ENCODE measurements at regions not wholly inside any gene's neighbourhood (a gene's known extent, or its start where the extent isn't known, plus 50 kb on each side); places are given as distances from the start of the nearest gene placed in this dataset.

GRCh38 chr22:47386812-47387510 lies 624.5 kb downstream of the TBC1D22A start:
- DNase-seq, result no peak

- DNase-seq, result no peak
Observed at GRCh38 chr22:47384977-47385376, 622.5 kb downstream of the TBC1D22A start.

DNA sequence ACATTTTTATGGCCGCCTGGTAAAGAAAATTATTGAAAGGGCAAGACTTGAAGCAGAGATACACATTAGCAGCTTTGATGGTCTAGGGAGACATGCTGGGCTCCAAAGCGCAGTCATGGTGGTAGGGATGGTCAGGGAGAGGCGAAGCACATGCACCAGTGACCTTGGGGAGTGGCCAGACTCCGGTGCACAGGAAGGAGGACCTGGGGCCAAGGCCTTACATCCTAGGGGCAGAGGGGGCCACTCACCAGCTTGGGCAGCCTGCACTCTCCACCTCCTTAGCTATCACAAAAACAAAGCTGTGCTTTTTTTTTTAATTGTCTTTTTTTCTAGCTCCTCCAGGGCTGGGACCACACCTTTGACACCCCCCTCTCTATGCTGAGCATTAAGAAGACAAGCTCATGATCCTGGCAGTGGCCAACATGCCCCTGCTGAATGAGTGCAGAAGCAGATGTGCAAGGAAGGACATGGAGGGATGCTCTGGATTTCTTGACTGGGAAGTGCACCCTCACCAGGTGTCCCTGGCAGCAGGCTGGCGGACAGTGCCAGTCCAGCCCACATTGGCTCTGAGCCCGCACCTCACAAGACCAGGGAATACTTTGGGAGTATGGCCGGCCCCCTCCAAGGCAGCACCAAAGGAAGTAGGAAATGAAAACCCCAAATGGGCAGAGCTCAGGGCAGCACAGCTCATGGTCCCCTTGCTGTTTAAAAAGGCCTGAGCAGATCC lies 619.9 kb downstream of the TBC1D22A start:
- no peak for DNase-seq

- no peak for DNase-seq
Observed at GRCh38 chr22:47381240-47381639, 618.8 kb downstream of the TBC1D22A start.

- DNase-seq, result no peak
Observed at GRCh38 chr22:47380692-47381091, 618.2 kb downstream of the TBC1D22A start.

GRCh38 chr22:47379037-47379436 lies 616.6 kb downstream of the TBC1D22A start:
- no peak for DNase-seq

- DNase-seq, result no peak
Observed at GRCh38 chr22:47377926-47378560, 615.6 kb downstream of the TBC1D22A start.

GRCh38 chr22:47376901-47377505 lies 614.6 kb downstream of the TBC1D22A start:
- no peak for DNase-seq

GRCh38 chr22:47376322-47376700 lies 613.9 kb downstream of the TBC1D22A start:
- no peak for DNase-seq

DNA sequence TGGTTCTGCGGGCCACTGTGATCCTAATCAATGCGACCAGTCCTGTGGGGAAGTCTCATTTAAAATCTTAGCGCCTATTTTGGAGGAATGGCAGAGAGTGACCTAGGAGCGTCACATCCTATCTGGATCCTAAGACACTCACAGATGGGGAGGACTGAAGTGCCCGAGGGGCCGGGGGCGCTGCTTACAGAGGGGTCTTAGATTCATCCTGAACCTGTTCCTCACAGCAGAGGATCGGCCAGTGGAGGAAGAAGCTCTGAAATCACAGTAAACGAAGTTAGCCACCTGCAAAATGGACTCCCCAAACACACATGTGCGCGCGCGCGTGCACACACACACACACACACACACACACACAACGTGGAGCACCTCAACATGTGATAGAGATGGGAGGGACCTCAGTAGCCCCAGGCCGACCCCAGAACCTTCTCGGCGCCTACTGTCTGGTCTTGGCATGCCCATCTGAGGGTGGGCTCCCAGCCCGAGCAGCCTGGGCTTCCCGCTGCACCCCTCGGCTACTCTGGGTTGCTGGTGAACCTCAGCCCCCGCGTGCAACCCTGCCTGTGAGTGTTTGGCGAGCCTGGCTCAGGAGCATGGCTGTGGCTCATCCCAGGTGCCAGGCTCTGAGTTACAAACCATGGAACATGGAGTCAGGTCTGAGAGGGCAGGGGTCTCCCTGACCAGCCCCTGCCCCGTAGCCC lies 613.3 kb downstream of the TBC1D22A start:
- DNase-seq, result no peak

DNA sequence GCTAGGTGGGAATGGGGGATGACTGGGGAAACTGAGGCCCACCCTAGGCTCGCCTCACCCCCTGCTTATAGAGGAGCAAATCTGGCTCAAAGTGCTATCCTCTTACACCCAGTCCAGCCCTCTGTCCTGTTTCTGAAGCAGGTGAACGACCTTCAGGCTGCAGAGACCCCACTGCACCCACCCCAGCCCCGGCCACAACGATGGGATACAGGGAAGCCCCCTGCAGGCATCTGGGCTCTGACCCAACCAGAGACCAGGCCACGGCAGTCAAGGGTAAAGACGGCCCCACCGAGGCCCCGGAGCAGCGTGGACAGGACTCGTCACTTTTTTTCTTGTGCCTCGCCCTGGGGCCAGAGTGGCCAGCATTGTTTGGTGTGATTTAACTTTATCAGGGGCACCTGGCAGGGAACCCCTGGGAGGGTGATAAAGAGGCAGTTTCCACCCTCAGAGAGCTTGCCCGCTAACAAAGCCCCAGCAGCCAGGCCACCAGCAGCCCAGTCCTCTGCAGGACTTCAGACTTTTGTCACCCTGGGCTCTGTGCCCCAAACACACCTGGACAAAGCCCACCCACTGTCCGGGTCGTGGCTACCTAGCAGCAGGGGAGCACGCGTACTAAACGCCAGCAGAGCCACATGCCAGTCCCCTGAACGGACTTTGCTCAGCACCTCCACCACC lies 612.6 kb downstream of the TBC1D22A start:
- DNase-seq, result no peak

GRCh38 chr22:47374273-47374771 lies 611.9 kb downstream of the TBC1D22A start:
- DNase-seq, result no peak

- no peak for DNase-seq
Observed at GRCh38 chr22:47373648-47374272, 611.3 kb downstream of the TBC1D22A start.

DNA sequence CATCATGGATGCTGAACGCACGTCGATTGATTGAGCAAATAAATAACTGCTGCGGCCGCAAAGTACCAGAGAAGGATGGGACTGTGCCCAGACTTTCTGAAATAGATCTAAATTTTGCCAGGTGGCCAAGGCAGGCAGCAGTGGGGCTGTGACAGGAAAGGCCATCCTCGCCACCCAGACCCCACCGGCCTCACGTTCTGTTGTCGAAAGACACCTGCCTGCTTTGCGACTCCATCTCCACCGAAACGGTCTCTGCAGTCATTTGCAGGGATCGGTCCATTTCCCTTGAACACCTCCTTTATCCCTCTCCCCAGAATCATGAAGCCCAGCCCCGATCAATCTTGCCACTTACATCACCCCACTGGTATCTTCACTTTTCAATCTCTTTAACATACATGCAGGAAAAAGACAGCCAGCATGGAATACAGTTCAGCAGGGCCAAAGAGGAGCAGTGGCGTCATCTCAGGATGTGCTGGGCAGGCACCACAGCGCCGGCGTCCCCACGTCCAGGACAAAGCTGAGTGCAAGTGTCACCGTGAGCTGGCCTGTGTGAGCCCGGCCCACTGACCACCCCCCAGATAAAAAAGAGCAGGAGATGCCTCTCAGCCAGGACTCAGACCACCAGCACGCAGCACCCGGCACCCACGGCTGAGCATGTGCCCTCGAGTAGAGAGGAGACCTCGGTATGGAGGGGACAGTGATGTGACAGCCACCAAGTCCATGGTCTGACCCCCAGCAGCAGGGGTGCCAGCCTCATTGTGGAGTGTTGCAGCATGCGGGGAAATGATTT lies 610.3 kb downstream of the TBC1D22A start:
- no peak for DNase-seq

DNA sequence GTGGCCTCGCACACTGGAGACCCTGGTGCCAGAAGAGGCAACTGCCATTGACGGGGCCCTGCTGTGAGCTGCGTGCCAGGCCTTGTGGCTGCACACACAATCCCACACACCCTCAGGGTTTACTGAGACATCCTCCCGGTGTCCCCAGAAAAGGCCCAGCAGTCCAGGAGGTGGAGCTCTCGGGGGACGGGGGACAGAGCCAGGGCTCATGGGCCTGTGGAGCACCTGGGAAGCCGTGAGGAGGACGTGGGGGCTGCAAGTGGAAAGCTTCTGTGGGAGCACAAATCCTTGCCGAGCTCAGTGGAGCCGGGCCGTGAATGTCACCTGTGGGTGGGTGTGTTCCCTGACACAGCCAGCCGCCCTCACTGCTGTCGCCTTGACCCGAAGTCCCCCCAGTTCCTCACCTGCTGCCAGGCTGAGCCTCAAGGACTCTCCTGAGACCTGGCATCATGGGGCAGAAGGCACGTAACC lies 609.7 kb downstream of the TBC1D22A start:
- DNase-seq, result no peak

DNA sequence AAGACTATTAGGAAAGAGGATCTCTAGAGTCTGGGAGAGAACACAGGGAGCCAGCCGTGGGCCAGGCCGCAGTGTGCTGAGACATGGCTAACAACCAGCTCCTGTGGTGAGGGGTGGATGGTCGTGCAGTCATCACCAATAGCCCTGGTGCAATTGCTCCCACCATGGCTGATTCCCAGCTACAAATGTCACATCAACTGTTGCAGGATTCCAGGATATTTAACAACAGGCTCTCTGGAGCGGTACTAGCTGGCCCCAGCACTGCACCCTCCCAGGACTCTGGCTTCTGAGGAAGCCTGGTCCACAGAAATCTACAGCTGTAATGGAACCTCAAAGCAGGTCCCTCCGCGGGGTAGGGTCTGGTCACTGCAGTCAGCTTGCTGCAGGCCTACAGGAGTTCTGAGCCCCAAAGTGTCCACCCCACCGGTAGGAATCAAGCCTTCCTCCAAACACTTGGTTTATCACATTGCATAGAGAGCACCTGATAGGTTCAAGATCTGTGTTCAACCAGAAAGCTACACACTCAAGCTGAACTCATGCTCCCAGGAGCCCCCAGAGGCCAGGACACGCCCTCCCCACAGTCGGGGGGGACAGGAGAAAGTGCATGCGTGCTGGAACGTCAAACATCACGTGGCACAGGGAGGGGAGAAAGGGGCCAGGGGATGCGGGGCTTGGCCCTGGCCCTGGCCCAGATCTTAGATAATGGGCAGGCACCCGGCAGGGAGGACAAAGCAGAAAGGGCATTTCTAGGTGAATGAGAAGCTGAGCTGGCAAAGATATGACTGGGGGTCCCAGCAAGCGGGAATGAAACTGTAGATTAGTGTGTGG lies 609.0 kb downstream of the TBC1D22A start:
- no peak for DNase-seq

DNA sequence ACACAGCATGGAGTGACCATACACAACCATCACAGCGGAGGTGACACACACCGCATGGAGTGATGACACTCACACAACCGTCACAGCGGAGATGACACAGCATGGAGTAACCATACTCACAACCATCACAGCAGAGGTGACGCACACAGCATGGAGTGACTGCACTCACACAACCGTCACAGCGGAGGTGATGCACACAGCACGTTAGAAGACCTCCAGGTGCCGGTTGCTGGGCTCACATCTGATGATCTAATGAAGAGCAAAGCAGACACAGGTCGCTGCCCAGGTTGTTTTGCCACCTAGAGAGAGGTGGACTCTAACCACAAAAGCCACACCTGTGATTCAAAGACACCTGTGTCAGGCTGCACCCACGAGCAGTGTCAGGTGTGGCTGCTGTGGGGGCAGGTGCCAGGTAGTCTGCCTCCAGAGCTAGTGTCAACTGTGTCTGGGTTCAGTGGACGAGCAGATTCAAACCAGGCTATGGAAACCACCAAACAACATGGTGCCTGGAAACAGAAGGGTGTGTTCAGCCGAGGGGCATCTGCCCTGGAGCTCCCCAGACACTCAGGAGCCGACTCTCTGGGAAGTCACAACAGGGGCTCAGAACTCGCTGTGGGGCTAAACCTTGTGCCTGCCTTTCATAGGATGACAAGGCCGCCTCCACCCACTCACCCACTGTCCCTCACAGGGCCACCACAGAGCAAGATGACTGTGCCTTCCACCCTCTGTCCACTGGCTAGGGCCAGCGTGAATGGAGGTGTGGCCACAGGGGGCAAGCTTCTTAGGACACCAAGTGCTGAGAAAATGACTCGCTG lies 608.2 kb downstream of the TBC1D22A start:
- DNase-seq, result no peak

GRCh38 chr22:47369431-47370015 lies 607.1 kb downstream of the TBC1D22A start:
- no peak for DNase-seq

- DNase-seq, result no peak
Observed at GRCh38 chr22:47369020-47369419, 606.6 kb downstream of the TBC1D22A start.

Data from NCI-H1048 (cell line).